B cell (primary cell): ENCODE measurements at regions not wholly inside any gene's neighbourhood (a gene's known extent, or its start where the extent isn't known, plus 50 kb on each side); places are given as distances from the start of the nearest gene placed in this dataset.

Source experiments
- ATAC-seq: fragments of 200-7000 bp; cut with Tn5 transposase; one replicate; pipeline ENCODE4 v1.10.0; 2021; ENCODE audit warnings: low read depth, mild to moderate bottlenecking, moderate number of reproducible peaks, moderate library complexity
- CTCF ChIA-PET: fragments of 350-600 bp; sonication (Branson Sonifier 250); formaldehyde crosslinking; loops from one replicate; lab custom pipeline; 2021; ENCODE audit warnings: antibody characterized with exemption, inconsistent platforms; lab: Charles Lee
- POLR2A ChIA-PET: fragments of 350-600 bp; sonication (Branson Sonifier 250); formaldehyde crosslinking; loops from one replicate; lab custom pipeline; 2021; ENCODE audit warnings: antibody characterized with exemption; lab: Charles Lee
- DNase-seq: peaks from one replicate; pipeline ENCODE4 v3.0.0; 2013
- H2AFZ ChIP-seq: 2 replicates; pipeline ENCODE4 v1.6.1; 2012; ENCODE audit warnings: mild to moderate bottlenecking, low read depth, low read length; ENCODE audit not compliant: insufficient read depth, poor library complexity, severe bottlenecking
- H3K27ac ChIP-seq, 2 donors: 1 replicate in 1 of 2; 2 replicates in 1 of 2; pipeline ENCODE4 v1.5.1; 2012 to 2013; ENCODE audit warnings: low read length in 2 of 2, mild to moderate bottlenecking in 2 of 2, moderate library complexity in 1 of 2
- H3K27me3 ChIP-seq, 4 experiments: fragments of 200-600 bp in 1 of 4; sonication (generic) in 1 of 4; replicated peaks in 1 of 4; 1 replicate in 2 of 4; 2 replicates in 2 of 4; pipeline versions ENCODE4 v1.6.1 to v1.7.0; 2013 to 2016; ENCODE audit warnings: low read length in 3 of 4, mild to moderate bottlenecking in 2 of 4, mixed read lengths in 1 of 4, moderate library complexity in 1 of 4; ENCODE audit not compliant: insufficient read depth in 4 of 4, control insufficient read depth in 3 of 4; ENCODE audit errors: control extremely low read depth in 1 of 4
- H3K36me3 ChIP-seq, 2 experiments: replicated peaks in 1 of 2; 1 replicate in 1 of 2; 2 replicates in 1 of 2; pipeline versions ENCODE4 v1.6.1 to v1.7.1; 2013; ENCODE audit warnings: low read length in 1 of 2; ENCODE audit not compliant: insufficient read depth in 2 of 2, control insufficient read depth in 1 of 2; ENCODE audit errors: control extremely low read depth in 1 of 2, extremely low read depth in 1 of 2
- H3K4me1 ChIP-seq, 2 donors: fragments of 200-600 bp in 1 of 2; sonication (generic) in 1 of 2; 1 replicate in 1 of 2; 2 replicates in 1 of 2; pipeline versions ENCODE4 v1.5.1 to v1.6.1; 2013 to 2017; ENCODE audit warnings: low read length in 2 of 2; ENCODE audit not compliant: control insufficient read depth in 2 of 2, insufficient read depth in 2 of 2
- H3K4me2 ChIP-seq: replicated peaks from 2 replicates; pipeline ENCODE3; 2012; ENCODE audit warnings: mild to moderate bottlenecking, low read depth, low read length; ENCODE audit not compliant: poor library complexity, severe bottlenecking
- H3K4me3 ChIP-seq, 5 experiments: fragments of 200-600 bp in 1 of 5; sonication (generic) in 1 of 5; 1 replicate in 3 of 5; 2 replicates in 2 of 5; pipeline versions ENCODE4 v1.5.1 to v1.7.0; 2011 to 2016; ENCODE audit warnings: low read length in 4 of 5, mild to moderate bottlenecking in 4 of 5, low read depth in 2 of 5, control low read depth in 1 of 5, moderate library complexity in 1 of 5; ENCODE audit not compliant: insufficient read depth in 1 of 5; ENCODE audit errors: control extremely low read depth in 1 of 5, extremely low read depth in 1 of 5
- H3K79me2 ChIP-seq: fragments of 200-600 bp; sonication (generic); one replicate; pipeline ENCODE4 v1.6.0; 2016; ENCODE audit warnings: low read length; ENCODE audit not compliant: control insufficient read depth, insufficient read depth
- H3K9ac ChIP-seq: fragments of 200-600 bp; sonication (generic); 2 replicates; pipeline ENCODE4 v1.6.1; 2017; ENCODE audit warnings: mild to moderate bottlenecking, low read length, moderate library complexity
- H3K9me3 ChIP-seq, 3 donors: one replicate each; pipeline versions ENCODE4 v1.6.1 to v1.7.1; 2013; ENCODE audit warnings: low read length in 2 of 3; ENCODE audit not compliant: control insufficient read depth in 2 of 3, insufficient read depth in 1 of 3; ENCODE audit errors: control extremely low read depth in 1 of 3
- H4K20me1 ChIP-seq: 2 replicates; pipeline ENCODE4 v1.6.0; 2012; ENCODE audit warnings: mild to moderate bottlenecking, low read length; ENCODE audit not compliant: insufficient read depth, control insufficient read depth, poor library complexity, severe bottlenecking
- H3K27ac Mint-ChIP-seq: one replicate; pipeline ENCODE4 v1.8.0; 2021; ENCODE audit warnings: mixed read lengths
- H3K27me3 Mint-ChIP-seq: one replicate; pipeline ENCODE4 v1.8.0; 2021; ENCODE audit warnings: mixed read lengths
- H3K4me1 Mint-ChIP-seq: one replicate; pipeline ENCODE4 v1.8.0; 2021; ENCODE audit warnings: mixed read lengths
- H3K4me3 Mint-ChIP-seq: one replicate; pipeline ENCODE4 v1.8.0; 2021; ENCODE audit warnings: mixed read lengths
- H3K9me3 Mint-ChIP-seq: one replicate; pipeline ENCODE4 v1.8.0; 2022; ENCODE audit warnings: mixed read lengths; ENCODE audit not compliant: insufficient read depth
- EZH2 ChIP-seq: IDR thresholded peaks from 2 replicates; pipeline ENCODE4 v1.6.1; 2012; ENCODE audit warnings: borderline replicate concordance, low read depth, mild to moderate bottlenecking, moderate library complexity, low read length; ENCODE audit not compliant: insufficient read depth, poor library complexity, severe bottlenecking
- WGBS: methylation state at CpG from one replicate; pipeline ENCODE4 v1.1.5; 2013; ENCODE audit warnings: missing lambda C conversion rate; ENCODE audit not compliant: insufficient coverage; 5-methylcytosine and 5-hydroxymethylcytosine counted together
- intact Hi-C: fragments of 100-400 bp; cut with micrococcal nuclease; formaldehyde crosslinking; loops from one replicate; pipeline ENCODE4 v1.10.0; 2022
- TF ChIP-seq, protein P1 (sequence below): fragments of 200-600 bp; IDR thresholded peaks from one replicate; pipeline ENCODE4 v1.8.0; 2022; ENCODE audit warnings: antibody characterized with exemption, mild to moderate bottlenecking

DNA sequence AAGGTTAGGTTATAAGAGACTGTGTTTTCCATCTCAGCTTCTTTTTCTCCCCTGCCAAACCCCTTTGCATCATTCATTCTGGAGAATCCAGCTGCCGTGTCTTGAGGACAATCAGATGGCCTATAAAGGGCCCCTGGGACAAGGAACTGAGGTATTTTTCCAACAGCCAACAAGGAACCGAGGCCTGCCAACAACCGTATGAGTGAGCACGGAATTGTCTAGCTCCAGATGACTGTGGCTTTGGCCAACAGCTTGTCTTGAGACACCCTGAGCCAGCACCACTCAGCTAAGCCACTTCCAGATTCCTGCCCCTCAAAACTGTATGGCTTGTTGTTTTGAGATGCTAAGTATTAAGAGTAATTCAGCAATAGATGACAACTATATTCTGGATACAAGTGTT is 433.7 kb upstream of the HSF2 start:
- Mint-ChIP-seq H3K4me1 (no peaks in the 10 kb centered on the region), H3K27me3 (no peaks in the 10 kb centered on the region), H3K4me3 (no peak overlapping the region), H3K9me3 (no peaks in the 10 kb centered on the region), H3K27ac (no peak overlapping the region)
- ATAC-seq = no peak
- no peak overlapping the region for H3K27ac ChIP-seq
- H3K36me3 ChIP-seq = no peaks in the 10 kb centered on the region
- H3K9ac ChIP-seq = no peak overlapping the region
- no peak overlapping the region for H3K4me2 ChIP-seq
- intact Hi-C loops = no loop called here
- no peak overlapping the region for H2AFZ ChIP-seq
- WGBS = 92% methylated on average over 4 of the region's 4 CpGs
- H3K79me2 ChIP-seq = no peaks in the 10 kb centered on the region
- no peak for DNase-seq
- H3K9me3 ChIP-seq = no peaks in the 10 kb centered on the region
- TF ChIP-seq, protein P1, sequence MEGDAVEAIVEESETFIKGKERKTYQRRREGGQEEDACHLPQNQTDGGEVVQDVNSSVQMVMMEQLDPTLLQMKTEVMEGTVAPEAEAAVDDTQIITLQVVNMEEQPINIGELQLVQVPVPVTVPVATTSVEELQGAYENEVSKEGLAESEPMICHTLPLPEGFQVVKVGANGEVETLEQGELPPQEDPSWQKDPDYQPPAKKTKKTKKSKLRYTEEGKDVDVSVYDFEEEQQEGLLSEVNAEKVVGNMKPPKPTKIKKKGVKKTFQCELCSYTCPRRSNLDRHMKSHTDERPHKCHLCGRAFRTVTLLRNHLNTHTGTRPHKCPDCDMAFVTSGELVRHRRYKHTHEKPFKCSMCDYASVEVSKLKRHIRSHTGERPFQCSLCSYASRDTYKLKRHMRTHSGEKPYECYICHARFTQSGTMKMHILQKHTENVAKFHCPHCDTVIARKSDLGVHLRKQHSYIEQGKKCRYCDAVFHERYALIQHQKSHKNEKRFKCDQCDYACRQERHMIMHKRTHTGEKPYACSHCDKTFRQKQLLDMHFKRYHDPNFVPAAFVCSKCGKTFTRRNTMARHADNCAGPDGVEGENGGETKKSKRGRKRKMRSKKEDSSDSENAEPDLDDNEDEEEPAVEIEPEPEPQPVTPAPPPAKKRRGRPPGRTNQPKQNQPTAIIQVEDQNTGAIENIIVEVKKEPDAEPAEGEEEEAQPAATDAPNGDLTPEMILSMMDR = no peak
- no peak for TF ChIP-seq EZH2
- ChIA-PET CTCF (no interaction called here), POLR2A (no interaction called here)
- no peaks in the 10 kb centered on the region for H4K20me1 ChIP-seq
- H3K27me3 ChIP-seq = no peaks in the 10 kb centered on the region
- no peaks in the 10 kb centered on the region for H3K4me1 ChIP-seq
- H3K4me3 ChIP-seq = no peak overlapping the region

DNA sequence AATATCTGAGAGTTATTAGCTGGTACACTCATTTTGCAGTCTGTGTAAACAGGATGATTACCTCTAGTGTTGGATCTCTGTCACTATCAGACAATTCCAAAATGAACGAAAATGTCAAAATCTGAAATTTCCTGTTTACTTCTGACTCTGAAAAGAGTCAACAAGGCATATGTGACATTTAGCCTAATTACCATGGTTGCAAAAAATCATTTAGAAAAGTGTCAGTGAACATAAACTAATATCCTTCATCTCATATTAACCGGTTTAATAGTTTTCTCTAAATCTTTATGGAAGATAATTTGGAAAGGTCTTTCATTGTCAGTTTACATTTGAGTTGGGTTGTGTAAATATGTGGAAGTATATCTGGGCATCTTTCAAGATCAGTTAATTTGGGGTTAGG is 431.8 kb upstream of the HSF2 start:
- no peak overlapping the region for H3K9ac ChIP-seq
- ChIA-PET POLR2A (no interaction called here), CTCF (no interaction called here)
- no peak for TF ChIP-seq EZH2
- TF ChIP-seq, protein P1 = no peak
- no peaks in the 10 kb centered on the region for H3K27me3 ChIP-seq
- intact Hi-C loops = no loop called here
- H3K27ac Mint-ChIP-seq = no peak overlapping the region
- no peak overlapping the region for H3K4me3 Mint-ChIP-seq
- no peak overlapping the region for H2AFZ ChIP-seq
- no peaks in the 10 kb centered on the region for H3K9me3 Mint-ChIP-seq
- no peaks in the 10 kb centered on the region for H4K20me1 ChIP-seq
- H3K9me3 ChIP-seq = no peaks in the 10 kb centered on the region
- ATAC-seq = no peak
- no peaks in the 10 kb centered on the region for H3K4me1 ChIP-seq
- H3K4me3 ChIP-seq = no peak overlapping the region
- H3K4me1 Mint-ChIP-seq = no peaks in the 10 kb centered on the region
- H3K27me3 Mint-ChIP-seq = no peaks in the 10 kb centered on the region
- H3K27ac ChIP-seq = no peak overlapping the region
- no peaks in the 10 kb centered on the region for H3K79me2 ChIP-seq
- no CpG with 5 or more reads among the region's 2 CpGs for WGBS
- no peaks in the 10 kb centered on the region for H3K36me3 ChIP-seq
- no peak for DNase-seq
- H3K4me2 ChIP-seq = no peak overlapping the region
